Fibroblast of gingiva (primary cell): ENCODE measurements at regions not wholly inside any gene's neighbourhood (a gene's known extent, or its start where the extent isn't known, plus 50 kb on each side); places are given as distances from the start of the nearest gene placed in this dataset.
"Not testable (repeated sequence)": the region's sequence is repeated elsewhere in the genome, so short reads cannot be mapped to it uniquely, and the experiment has no call there.

Source experiments
- DNase-seq: peaks from one replicate; pipeline ENCODE4 v3.0.0-alpha.2; 2011; ENCODE audit warnings: low read depth

DNA sequence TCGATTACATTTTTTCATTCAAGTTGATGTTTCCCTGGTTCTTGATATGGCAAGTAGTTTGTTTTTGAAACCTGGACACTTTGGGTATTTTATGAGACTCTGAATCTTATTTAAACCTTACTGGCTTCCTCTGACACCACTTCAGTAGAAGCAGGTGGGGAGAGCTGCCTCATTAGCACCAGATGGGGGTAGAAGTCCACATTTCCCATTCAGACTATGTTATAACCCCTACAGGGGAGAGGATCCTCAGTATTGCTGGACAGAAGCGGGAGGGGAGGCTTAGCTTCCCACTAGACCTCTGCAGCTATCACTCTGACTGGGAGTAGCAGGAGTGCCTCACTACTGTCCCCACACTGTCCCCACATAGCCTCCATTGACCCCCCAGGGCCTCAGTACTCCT lies 145.3 kb upstream of the SLC35G4 start:
- no peak for DNase-seq

DNA sequence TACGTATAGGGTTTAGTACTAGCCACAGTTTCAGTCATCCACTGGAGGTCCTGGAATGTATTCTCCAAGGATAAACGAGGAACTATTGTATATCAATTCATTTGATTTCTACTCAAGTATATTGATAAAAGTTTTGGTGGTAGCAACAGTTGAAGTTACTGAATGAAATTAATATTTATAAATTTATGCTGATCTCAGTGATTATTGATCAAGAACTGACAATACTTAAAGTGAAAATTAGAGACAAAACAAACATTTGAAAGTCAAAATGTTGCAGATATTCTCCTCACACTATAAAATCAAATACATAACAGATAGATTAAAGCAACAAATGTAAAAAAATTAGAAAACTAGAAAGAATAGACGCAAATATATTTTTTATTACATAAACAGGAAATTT lies 150.9 kb upstream of the SLC35G4 start:
- no peak for DNase-seq

DNA sequence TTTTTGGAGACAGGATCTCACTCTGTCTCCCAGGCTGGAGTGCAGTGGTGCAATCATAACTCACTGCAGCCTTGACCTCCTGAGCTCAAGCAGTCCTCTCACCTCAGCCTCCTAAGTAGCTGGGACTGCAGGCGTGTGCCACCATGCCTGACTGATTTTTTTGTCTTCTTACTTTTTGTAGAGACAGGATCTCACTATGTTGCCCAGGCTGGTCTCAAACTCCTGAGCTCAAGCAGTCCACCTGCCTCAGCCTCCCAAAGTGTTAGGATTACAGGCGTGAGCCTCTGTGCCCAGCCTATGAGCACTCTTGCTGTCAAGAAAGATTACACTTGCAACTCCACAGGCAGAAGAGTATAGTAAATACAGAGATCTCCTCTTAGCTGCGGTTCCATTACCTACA lies 151.5 kb upstream of the SLC35G4 start:
- DNase-seq: not testable (repeated sequence)

DNA sequence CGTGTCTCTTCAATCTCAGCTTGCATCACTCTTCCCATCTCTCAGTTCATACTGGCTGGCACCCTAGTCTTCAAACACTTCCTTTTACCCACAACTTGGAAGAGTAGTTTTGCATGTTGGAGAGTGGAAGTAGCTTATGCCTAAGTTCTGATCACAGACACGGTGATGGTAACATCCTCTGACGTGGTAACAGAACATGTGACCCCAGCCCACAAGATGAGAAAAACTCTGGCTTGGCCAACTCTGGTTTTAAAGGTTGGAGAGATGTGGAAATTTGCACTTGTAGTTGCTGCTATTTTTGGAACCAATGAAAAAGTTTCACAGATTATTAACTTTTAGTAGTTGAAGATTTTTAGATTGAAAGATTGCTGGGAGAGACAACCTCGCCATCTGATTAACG lies 155.4 kb upstream of the SLC35G4 start:
- no peak for DNase-seq

DNA sequence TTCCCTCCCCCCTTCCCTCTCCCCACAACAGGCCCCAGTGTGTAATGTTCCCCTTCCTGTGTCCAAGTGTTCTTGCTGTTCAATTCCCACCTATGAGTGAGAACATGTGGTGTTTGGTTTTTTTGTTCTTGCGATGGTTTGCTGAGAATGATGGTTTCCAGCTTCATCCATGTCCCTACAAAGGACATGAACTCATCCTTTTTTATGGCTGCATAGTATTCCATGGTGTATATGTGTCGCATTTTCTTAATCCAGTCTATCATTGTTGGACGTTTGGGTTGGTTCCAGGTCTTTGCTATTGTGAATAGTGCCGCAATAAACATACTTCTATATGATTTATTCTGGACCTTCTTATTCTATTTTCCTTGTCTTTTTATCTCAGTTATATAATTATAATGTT lies 165.2 kb upstream of the SLC35G4 start:
- not testable (repeated sequence) for DNase-seq

DNA sequence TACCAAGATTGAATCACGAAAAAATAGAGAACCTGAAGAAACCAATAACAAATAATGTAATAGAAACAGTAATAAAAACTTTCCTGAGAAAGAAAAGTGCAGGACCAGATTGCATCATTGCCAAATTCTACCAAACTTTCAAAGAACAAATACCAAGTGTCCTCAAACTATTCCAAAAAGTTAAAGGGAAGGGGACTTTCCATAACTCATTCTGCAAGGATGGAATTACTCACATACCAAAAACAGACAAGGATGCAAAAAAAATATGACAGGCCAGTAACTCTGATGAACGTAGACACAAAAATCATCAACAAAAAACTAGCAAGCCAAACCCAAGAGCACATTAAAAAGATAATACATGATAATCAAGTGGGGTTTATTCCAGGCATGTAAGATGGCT lies 172.3 kb upstream of the SLC35G4 start:
- no peak for DNase-seq

DNA sequence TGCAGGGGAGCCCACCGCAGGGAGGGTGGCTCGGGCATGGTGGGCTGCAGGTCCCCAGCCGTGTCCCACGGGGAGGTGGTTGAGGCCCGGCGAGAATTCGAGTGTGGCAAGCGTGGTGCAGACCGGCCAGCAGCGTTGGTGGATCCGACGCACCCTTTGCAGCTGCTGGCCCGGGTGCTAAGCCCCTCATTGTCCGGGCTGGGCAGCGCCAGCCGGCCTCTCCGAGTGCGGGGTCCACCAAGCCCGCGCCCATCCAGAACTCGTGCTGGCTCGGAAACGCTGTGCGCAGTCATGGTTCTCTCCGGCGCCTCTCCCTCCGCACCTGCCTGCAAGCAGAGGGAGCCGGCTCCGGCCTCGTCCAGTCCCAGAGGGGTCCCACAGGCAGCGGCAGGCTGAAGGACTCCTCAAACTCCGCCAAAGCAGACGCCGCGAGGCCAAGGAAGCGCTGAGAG lies 177.0 kb upstream of the SLC35G4 start:
- DNase-seq: no peak

DNA sequence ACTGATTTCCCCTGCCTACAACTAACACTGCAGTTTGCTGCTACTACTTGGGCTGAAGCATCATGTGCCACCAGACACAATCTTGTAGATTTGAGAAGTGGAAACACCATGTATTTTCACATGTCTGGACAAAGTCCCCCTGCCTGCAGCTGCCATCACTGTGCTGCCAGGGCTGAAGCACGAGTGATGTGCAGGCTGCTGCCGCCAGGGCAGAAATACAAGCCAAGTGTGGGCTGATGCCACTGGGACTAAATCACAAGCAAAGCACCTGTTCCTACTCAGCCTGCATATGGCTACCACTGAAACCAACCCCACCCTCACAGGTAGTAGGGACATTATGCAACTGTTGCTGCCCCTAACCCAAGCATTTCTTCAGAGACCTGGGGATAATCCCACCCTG lies 179.5 kb upstream of the SLC35G4 start:
- no peak for DNase-seq

DNA sequence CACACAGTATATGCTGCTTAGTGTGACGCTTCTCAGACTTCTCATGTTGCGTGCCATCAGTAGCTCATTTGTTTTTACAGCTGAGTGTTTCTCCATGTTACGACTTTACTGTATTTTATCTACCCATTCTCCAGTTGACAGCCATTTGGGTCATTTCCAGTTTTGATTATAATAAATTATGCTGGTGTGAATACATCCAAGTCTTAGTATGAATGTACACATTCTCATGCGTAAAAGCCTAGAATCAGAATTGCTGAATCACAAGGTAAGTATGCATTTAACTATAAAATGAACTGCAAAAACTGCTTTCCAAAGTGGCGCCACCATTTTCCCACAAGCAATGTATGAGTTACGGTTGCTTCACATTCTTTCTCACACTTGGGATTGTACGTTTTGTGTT lies 184.2 kb upstream of the SLC35G4 start:
- no peak for DNase-seq

DNA sequence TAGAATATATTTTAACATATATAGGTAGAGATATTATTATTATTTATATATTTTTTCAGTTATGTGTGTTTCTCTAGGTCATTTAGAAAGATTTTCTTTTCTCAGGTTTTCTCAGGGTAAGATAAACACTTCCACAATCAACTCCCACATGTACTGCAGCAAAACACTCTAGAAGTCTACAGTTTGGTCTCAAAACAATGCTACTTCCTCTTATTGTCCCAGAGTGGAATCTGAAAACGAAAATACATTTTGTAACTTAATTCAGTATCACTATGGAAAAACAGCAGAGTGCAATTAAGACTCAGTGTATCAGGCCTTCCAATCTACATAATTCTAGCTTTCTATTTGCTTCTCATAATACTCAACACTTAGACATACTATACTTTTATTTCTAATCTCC lies 190.1 kb upstream of the SLC35G4 start:
- DNase-seq: no peak

DNA sequence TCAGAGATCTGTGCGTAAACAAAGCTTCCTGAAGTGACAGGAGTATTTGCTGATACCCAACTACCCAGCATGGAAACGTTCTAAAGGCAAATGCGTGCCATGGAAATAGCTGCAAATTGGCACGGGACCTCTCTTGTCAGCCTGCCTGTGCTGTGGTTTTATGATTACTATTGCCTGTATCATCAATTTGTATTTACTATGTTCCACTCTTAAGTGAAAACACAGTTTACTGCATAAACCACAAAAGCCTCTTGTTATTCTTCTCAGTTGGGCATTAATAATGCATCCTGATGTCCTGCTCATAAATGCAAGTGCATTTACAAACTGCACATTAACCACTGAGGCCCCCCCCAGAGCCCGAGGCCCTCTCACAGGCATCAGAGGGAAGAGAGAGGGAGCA lies 196.6 kb upstream of the SLC35G4 start:
- DNase-seq: peak; percentile 46

DNA sequence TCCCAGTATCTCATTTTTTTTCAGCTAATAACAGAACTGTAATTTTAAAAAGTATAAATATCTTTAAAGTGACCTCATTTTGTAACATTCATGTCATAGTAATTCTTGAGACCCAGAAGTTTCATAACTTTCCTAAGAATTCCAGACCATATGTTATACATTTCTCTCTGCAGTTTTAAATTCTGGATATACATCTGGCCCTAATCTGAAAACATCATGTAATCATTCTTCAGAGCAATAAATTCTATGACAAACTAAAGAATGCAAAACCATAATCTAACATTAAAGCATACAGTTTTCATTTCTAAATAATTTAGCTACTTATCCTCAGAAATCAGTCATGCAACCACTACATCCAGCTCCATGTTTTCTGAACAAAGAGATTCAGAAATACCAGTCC lies 198.3 kb upstream of the SLC35G4 start:
- peak; percentile 48 for DNase-seq

DNA sequence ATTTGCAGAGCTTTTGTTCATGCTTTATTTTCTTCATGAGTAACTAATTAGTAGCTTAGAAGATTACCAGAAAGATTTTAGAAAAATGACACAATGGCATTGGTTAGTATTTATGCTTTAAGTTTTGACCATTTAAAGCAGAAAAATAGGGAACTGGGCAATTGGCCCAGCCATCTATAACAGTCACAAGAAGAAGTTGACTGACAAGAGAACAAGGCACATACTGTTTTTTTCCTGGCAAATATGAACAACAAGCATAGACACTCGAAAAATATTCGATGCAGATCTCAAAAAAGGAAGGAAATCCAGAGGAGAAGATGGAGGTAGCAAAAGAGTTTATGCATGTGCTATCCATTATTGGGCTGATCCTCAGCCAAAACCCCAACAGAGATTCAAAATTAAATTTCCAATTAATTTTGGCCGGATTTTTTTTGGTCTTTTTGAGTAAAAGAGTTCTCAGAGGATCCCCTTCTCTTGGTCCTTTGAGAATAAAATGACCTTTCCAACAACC lies 200.8 kb upstream of the SLC35G4 start:
- no peak for DNase-seq

DNA sequence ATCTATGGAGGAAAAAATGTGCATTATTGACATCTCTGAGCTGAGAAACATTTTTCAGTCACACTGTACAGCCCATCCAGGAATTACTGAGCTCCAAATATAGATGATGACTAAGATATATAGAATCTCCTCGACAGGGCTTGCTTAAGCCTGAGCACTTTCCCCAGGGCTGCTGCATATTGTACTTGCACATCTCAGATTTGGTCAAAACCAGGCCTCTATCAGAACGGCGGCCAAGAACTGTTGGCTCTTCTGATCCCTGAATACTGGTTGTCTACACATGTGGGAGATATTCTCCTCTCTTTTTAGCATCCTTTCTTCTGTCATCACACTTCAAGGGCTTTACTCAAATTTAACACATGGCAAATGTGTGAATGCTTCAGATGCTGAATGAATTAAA lies 201.5 kb upstream of the SLC35G4 start:
- DNase-seq: peak; percentile 20

DNA sequence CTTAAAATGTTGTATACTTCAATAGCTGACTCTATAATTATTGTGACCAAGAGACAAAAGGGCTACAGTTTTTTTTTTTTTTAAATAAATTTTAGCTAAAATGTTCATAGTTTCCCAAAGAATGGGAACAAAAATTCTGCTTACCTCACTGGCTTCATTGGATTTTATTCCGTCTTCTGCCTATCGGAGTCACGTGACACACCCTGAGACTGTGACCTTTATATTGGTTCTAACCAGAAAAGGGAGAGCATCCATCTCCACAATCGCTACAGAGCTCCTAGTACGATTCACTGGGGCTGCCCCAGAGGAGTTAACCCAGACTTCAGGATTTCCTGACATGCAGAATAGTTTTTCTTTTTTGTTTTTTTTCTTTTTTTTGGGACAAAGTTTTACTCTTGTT lies 203.6 kb upstream of the SLC35G4 start:
- no peak for DNase-seq

DNA sequence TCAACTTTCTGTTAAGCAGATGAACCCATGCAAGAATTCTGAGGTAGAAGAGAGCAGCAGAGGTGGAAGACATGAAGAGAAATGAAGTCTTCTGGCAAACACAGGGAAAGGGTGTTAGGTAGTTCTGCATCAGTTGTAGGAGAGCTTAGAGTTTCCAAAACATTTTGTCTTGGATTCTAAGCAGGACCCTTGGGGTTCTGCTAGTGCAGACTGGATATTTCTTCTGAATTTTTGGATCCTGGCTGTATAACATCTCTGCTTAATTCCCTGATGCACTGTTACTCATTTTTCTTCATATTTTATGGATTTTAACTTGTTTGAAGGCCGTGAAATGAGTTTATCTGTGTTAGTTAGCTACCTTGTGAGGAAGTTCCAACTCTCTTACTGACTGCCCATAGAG lies 208.7 kb upstream of the SLC35G4 start:
- DNase-seq: no peak

DNA sequence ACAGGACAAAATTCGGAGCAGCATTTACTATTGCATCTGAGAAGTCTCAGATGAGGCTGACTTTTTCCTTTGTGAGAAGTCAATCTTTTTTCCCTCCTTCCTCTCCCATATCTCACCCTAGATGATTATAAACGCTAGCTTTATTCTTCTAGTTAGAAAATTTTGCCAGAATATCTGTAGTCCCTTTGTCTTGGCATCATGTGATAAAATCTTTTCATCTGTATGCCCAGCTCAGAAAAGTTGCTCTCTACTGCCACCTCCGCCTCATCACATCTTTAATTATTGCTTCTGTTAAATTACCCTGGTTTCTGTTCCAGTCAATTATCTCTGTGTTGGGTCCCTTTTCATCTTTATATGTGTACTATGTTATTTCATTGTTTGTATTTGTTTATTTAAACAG lies 210.8 kb upstream of the SLC35G4 start:
- DNase-seq: peak; percentile 4

DNA sequence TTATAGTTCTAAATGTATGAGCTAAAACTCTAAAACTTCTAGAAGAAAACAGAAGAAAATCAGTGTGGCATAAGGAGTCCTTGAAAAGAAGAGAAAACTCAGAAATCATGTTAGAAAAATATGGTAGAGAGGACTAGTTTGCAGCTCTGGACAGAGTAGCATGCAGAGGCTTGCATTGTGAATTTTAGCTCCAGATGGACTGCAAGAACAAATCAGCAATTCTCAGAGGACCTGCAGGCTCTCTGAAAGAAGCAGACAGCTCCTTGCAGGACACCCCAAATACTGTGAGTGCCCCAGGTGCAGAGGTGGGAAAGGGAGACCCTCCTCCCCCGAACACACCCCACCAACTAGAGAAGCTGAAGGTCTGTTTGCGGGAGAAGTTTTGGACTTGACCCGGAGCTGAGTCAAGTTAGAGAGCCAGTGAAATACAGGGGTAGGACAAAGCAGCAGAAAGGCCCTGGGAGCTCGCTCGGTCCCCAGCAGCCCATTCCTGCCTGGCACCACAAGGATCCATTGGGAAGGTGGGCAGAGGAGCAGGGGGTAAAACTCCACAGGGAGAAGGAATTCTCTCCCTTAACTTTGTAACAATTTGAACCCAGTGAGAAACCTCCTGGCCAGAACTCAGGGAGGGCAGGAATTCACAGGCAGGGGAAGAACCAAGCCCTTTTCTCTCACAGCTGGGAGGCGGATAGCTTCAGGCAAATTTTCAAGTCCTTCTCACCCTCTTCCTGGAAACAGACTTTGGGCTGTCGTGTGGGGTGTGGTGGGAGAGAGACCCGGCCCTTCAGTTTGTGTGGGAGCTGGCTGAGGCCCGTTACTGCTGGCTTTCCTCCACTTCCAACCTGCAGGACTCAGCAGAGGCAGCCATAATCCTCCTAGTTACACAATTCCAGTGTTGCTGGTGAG lies 216.2 kb upstream of the SLC35G4 start:
- DNase-seq: no peak

DNA sequence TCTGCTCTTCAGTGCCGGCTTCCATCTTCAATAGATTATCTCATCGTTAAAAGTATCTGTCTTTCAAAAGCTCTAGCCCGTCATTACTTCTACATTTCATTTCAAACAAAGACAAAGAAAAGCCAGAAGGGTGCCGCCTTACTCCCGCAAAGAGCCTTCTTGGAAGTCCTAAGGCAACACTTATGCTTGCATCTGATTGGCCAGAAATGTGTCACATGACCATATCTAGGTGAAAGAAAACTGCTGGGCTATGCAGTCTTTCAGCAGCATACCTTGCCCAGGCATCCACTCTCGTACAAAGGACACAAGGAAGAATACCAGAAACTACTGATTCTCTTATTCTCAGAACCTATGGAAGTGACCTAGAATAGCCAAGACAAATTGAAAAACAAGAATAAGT lies 217.1 kb upstream of the SLC35G4 start:
- no peak for DNase-seq

DNA sequence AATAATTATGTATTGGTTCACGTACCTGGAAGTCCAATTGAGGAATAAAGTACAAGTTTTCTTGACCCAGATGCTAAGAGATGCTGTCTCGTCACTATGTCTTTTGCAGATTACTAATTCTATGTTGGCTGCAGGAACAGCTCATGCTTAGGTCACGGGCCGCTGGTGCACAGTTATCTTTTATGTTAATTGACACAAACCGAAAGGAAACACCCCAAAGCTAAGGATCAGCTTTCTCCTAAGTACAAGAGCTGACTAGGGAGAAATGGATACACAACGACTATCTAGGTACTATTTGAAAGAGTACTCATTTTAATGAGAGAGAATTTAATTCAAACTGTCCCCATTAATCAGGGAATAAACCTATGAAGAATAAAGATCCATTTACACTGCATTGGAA lies 217.7 kb upstream of the SLC35G4 start:
- no peak for DNase-seq

DNA sequence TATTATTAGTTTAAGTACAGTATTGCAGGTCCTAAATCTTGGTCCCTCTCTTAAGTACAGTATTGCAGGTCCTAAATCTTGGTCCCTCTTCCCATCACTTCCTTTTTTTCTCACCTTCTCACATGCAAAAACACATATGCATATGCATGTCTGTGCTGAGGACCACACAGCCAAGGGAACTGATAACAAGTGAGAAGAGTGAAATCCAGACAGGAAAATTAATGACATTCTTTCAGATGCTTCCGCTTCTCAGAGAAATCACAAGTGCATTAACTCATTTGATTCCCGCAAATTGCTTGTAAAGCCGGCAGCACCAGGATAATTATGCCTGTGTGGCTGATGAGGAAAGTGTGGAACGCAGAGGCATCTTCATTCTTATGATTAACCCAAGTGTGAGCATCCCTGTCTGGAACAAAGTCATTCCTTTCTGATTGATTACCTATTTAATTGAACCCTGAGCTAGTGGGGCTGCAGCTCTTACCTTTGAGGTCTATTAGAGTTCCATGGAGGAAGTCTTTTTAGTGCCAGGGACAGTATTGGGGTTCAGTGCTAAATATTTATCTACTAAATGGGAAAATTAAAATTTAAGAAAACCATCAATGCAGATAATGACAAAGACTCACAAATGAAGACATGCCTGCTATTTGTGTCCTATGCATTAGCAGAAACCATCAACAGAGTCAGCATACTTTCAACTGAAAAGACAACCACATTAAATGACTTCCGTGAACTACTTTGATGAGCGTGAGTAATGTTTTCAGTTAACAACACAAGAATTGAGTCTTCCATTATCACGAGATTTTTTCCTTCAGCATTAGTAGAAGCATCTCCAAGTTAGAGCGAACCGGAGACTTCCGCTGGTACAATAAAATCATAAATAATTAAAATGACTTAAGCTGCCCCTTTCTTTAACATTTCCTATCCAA lies 220.4 kb upstream of the SLC35G4 start:
- DNase-seq: no peak

DNA sequence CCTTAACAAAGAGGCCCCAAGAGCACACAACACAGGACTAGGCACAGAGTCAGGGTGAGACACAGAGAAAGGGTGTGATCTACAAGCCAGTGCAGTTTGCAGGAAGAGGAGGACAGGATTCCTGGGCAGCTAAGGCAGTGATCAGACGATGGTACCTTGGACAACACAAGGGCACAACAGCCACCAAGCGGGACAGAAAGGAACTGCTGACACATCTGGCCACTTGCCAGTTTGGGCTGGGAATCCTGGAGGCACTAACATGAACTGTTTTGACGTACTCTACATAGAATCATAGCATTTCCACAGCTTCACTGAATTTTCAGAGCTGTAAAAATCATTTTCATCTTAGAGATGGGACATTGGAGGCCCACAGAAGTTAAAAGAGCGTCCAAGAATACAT lies 221.5 kb upstream of the SLC35G4 start:
- peak; percentile 63 for DNase-seq

DNA sequence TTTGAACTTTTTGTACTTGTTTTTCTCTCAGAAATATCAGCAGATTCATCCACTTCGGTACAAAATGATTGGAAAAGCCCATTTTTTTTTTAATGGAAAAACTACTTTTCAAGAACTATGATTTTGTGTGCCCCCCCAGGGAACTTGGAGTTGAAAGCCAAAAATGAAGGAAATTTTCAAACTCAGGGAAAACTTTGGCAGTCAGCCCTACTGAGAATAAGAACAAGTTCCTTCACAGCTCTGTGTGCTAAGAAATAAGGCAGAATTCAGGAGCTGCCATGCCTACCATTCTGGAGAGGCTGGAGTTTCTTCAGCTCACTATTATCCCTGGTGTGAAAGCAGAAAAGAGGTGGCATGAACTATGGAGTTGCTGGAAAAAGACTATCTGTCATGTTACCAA lies 226.0 kb upstream of the SLC35G4 start:
- no peak for DNase-seq
